ENCODE measurements at regions not wholly inside any gene's neighbourhood (a gene's known extent, or its start where the extent isn't known, plus 50 kb on each side); places are given as distances from the start of the nearest gene placed in this dataset.

GRCh38 chr4:13180701-13181100 lies 303.4 kb downstream of the RAB28 start:
- DNase-seq: no peak

GRCh38 chr4:13178621-13179020 lies 305.5 kb downstream of the RAB28 start:
- DNase-seq: no peak

- no peak for DNase-seq
Measured at GRCh38 chr4:13176741-13177142, 307.4 kb downstream of the RAB28 start.

- DNase-seq: no peak
Measured at GRCh38 chr4:13174926-13175325, 309.2 kb downstream of the RAB28 start.

GRCh38 chr4:13174001-13174400 lies 310.1 kb downstream of the RAB28 start:
- DNase-seq: no peak

- no peak for DNase-seq
Measured at GRCh38 chr4:13171292-13172057, 312.7 kb downstream of the RAB28 start.

GRCh38 chr4:13169731-13170525 lies 314.2 kb downstream of the RAB28 start:
- DNase-seq: no peak

GRCh38 chr4:13168326-13168725 lies 315.8 kb downstream of the RAB28 start:
- DNase-seq: no peak

- DNase-seq: no peak
Measured at GRCh38 chr4:13166214-13166613, 317.9 kb downstream of the RAB28 start.

GRCh38 chr4:13164783-13165331 lies 319.3 kb downstream of the RAB28 start:
- no peak for DNase-seq

- no peak for DNase-seq
Measured at GRCh38 chr4:13162886-13163285, 321.3 kb downstream of the RAB28 start.

- no peak for DNase-seq
Measured at GRCh38 chr4:13160920-13161319, 323.2 kb downstream of the RAB28 start.

- DNase-seq: no peak
Measured at GRCh38 chr4:13159041-13159620, 325.0 kb downstream of the RAB28 start.

- DNase-seq: no peak
Measured at GRCh38 chr4:13151194-13151593, 332.9 kb downstream of the RAB28 start.

GRCh38 chr4:13143222-13144070 lies 340.7 kb downstream of the RAB28 start:
- DNase-seq: no peak

- no peak for DNase-seq
Measured at GRCh38 chr4:13142726-13143125, 341.4 kb downstream of the RAB28 start.

GRCh38 chr4:13142191-13142590 lies 341.9 kb downstream of the RAB28 start:
- DNase-seq: no peak

GRCh38 chr4:13137390-13137789 lies 346.8 kb downstream of the RAB28 start:
- no peak for DNase-seq

GRCh38 chr4:13133700-13134099 lies 350.4 kb downstream of the RAB28 start:
- DNase-seq: no peak

- no peak for DNase-seq
Measured at GRCh38 chr4:13130848-13131247, 353.3 kb downstream of the RAB28 start.

- DNase-seq: no peak
Measured at GRCh38 chr4:13129095-13129494, 355.0 kb downstream of the RAB28 start.
